ENCODE measurements at regions not wholly inside any gene's neighbourhood (a gene's known extent, or its start where the extent isn't known, plus 50 kb on each side); places are given as distances from the start of the nearest gene placed in this dataset.

DNA sequence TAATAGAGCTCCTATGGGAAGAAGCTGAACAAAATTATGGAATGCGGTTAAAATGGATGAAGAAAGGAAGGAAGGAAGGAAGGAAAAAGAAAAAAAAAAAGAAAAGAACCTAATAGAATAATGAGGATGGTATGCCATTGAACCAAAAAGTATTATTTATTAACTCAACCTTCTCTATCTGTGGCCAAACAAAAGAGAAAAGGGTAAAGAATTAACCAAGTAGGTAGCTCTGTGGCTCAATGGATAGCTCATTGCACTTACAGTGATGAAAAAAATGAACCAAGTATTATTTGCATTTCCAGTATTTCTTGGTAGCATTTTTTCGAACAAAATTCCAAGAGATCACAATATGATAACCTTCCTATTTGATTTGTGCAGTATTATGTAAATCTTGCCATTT is 56.9 kb upstream of the SLC39A8 start:
- no peaks in the 10 kb centered on the region for H3K4me1 ChIP-seq (ENCODE audit: control insufficient read depth, extremely low read depth, insufficient read depth, low read length)
- DNase-seq (ENCODE audit: low read depth, low spot score) (no peak), FAIRE-seq (no peak)
- no peaks in the 10 kb centered on the region for H4K20me1 ChIP-seq (ENCODE audit: control insufficient read depth, extremely low read depth, insufficient read depth, low read length)
- H3K4me3 ChIP-seq (ENCODE audit: control insufficient read depth in 2 of 3, extremely low read depth in 1 of 3, insufficient read depth in 2 of 3, low read depth in 1 of 3, low read length in 3 of 3) = no peak overlapping the region
- no peaks in the 10 kb centered on the region for H3K79me2 ChIP-seq (ENCODE audit: control insufficient read depth, insufficient read depth, low read length)
- H3K9me3 ChIP-seq (ENCODE audit: control insufficient read depth, low read depth, low read length) = no peaks in the 10 kb centered on the region
- H3K4me2 ChIP-seq (ENCODE audit: control insufficient read depth, extremely low read depth, insufficient read depth, low read depth, low read length) = no peak overlapping the region
- H3K27me3 ChIP-seq (ENCODE audit: control insufficient read depth, extremely low read depth, insufficient read depth, low read length) = no peaks in the 10 kb centered on the region
- no peak overlapping the region for H3K9ac ChIP-seq (ENCODE audit: control insufficient read depth, extremely low read depth, insufficient read depth, low read length)
- TF ChIP-seq, protein P1, sequence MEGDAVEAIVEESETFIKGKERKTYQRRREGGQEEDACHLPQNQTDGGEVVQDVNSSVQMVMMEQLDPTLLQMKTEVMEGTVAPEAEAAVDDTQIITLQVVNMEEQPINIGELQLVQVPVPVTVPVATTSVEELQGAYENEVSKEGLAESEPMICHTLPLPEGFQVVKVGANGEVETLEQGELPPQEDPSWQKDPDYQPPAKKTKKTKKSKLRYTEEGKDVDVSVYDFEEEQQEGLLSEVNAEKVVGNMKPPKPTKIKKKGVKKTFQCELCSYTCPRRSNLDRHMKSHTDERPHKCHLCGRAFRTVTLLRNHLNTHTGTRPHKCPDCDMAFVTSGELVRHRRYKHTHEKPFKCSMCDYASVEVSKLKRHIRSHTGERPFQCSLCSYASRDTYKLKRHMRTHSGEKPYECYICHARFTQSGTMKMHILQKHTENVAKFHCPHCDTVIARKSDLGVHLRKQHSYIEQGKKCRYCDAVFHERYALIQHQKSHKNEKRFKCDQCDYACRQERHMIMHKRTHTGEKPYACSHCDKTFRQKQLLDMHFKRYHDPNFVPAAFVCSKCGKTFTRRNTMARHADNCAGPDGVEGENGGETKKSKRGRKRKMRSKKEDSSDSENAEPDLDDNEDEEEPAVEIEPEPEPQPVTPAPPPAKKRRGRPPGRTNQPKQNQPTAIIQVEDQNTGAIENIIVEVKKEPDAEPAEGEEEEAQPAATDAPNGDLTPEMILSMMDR (optimal IDR thresholded peaks at IDR 0.05 in 1 of 3, IDR thresholded peaks at IDR 0.05 in 1 of 3, conservative IDR thresholded peaks at IDR 0.05 in 1 of 3; ENCODE audit: extremely low read depth in 1 of 3, insufficient read depth in 2 of 3, low read length in 3 of 3) = no peak
- no peak for TF ChIP-seq EZH2 (IDR thresholded peaks at IDR 0.05; ENCODE audit: low read length)
- no peaks in the 10 kb centered on the region for H3K9me1 ChIP-seq (ENCODE audit: control insufficient read depth, extremely low read depth, insufficient read depth, low read length)
- no peaks in the 10 kb centered on the region for H3K36me3 ChIP-seq (ENCODE audit: control insufficient read depth in 2 of 2, extremely low read depth in 1 of 2, insufficient read depth in 2 of 2, low read length in 2 of 2)
- no peak overlapping the region for H2AFZ ChIP-seq (ENCODE audit: control insufficient read depth, low read length)
- dilution Hi-C loops (cut with MboI; ENCODE audit: extremely low pct_ligation_motif_present, low sequenced_read_pairs) = no loop called here
- H3K27ac ChIP-seq (ENCODE audit: control insufficient read depth, insufficient read depth, low read length) = no peak overlapping the region

DNA sequence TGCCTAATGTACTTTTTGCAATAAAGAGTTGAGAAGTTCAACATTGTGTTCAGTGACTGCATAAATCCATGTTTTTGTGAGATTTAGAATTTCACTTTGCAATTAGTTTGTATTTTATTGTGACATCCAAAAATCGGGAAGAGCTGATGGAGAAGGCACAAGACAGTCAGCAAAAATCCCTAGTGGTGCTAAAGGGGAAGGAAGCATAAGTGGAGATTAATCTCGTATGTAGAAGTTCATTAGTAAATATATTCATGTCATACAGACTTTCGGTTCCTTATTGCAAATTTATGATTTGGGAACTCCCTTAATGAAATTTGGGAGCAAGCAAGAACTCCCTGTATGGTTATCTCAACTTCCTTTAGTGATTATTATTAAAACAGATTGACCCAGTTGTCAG is 57.8 kb upstream of the SLC39A8 start:
- no peaks in the 10 kb centered on the region for H3K4me1 ChIP-seq (ENCODE audit: control insufficient read depth, extremely low read depth, insufficient read depth, low read length)
- DNase-seq (ENCODE audit: low read depth, low spot score) (no peak), FAIRE-seq (no peak)
- H3K9me1 ChIP-seq (ENCODE audit: control insufficient read depth, extremely low read depth, insufficient read depth, low read length) = no peaks in the 10 kb centered on the region
- H3K79me2 ChIP-seq (ENCODE audit: control insufficient read depth, insufficient read depth, low read length) = no peaks in the 10 kb centered on the region
- H3K27me3 ChIP-seq (ENCODE audit: control insufficient read depth, extremely low read depth, insufficient read depth, low read length) = no peaks in the 10 kb centered on the region
- TF ChIP-seq, protein P1 (optimal IDR thresholded peaks at IDR 0.05 in 1 of 3, IDR thresholded peaks at IDR 0.05 in 1 of 3, conservative IDR thresholded peaks at IDR 0.05 in 1 of 3; ENCODE audit: extremely low read depth in 1 of 3, insufficient read depth in 2 of 3, low read length in 3 of 3) = no peak
- no peak for TF ChIP-seq EZH2 (IDR thresholded peaks at IDR 0.05; ENCODE audit: low read length)
- no peaks in the 10 kb centered on the region for H4K20me1 ChIP-seq (ENCODE audit: control insufficient read depth, extremely low read depth, insufficient read depth, low read length)
- no peaks in the 10 kb centered on the region for H3K36me3 ChIP-seq (ENCODE audit: control insufficient read depth in 2 of 2, extremely low read depth in 1 of 2, insufficient read depth in 2 of 2, low read length in 2 of 2)
- no peak overlapping the region for H2AFZ ChIP-seq (ENCODE audit: control insufficient read depth, low read length)
- dilution Hi-C loops (cut with MboI; ENCODE audit: extremely low pct_ligation_motif_present, low sequenced_read_pairs) = no loop called here
- H3K27ac ChIP-seq (ENCODE audit: control insufficient read depth, insufficient read depth, low read length) = no peak overlapping the region
- no peak overlapping the region for H3K9ac ChIP-seq (ENCODE audit: control insufficient read depth, extremely low read depth, insufficient read depth, low read length)
- no peak overlapping the region for H3K4me3 ChIP-seq (ENCODE audit: control insufficient read depth in 2 of 3, extremely low read depth in 1 of 3, insufficient read depth in 2 of 3, low read depth in 1 of 3, low read length in 3 of 3)
- H3K4me2 ChIP-seq (ENCODE audit: control insufficient read depth, extremely low read depth, insufficient read depth, low read depth, low read length) = no peak overlapping the region
- no peaks in the 10 kb centered on the region for H3K9me3 ChIP-seq (ENCODE audit: control insufficient read depth, low read depth, low read length)

All from keratinocyte (primary cell).